ENCODE measurements at regions not wholly inside any gene's neighbourhood (a gene's known extent, or its start where the extent isn't known, plus 50 kb on each side); places are given as distances from the start of the nearest gene placed in this dataset.

DNA sequence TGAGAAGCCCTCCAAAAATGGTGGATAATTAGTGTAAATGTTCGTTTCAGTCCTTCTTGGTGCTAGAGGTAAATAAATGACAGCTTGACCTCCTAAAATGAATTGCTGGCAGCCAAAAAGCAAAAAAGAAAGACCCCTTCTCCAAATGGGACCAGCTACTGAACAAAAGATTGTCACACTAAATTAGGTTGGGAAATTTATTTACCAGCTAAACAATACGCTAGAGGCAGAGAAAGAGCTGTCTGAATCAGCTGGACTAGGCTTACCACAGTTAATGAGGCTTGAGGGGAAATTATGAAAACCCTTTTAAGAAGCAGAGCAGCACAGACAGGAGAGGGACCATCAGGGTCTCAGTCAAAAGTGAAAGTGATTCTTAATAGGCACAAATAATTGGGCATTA is 498.9 kb downstream of the SUCLA2 start:
- DNase-seq, result no peak

- no peak for DNase-seq
These were observed 501.5 kb downstream of the SUCLA2 start for GRCh38 chr13:47499358-47500150.

- no peak for DNase-seq
These were observed 516.5 kb downstream of the SUCLA2 start for GRCh38 chr13:47484548-47484947.

DNA sequence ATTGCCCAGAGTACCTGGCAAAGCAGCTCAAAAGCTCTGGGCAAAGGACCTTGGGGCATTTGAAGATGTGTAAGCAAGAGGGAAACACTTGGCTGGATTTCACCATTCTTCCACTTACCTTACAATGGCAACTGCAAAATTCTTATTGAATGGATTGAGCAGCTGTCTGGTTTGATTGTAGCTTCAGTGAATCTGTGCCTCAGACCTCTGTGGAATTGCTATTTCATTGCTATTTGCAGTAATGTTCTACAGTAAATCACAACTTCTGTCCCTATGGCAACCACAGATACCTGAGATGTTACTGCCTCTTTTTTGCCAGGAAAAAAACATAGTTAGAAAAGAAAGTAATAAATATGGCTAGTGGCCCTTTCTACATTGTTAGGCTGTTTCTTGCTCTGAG is 519.5 kb downstream of the SUCLA2 start:
- DNase-seq, result no peak

DNA sequence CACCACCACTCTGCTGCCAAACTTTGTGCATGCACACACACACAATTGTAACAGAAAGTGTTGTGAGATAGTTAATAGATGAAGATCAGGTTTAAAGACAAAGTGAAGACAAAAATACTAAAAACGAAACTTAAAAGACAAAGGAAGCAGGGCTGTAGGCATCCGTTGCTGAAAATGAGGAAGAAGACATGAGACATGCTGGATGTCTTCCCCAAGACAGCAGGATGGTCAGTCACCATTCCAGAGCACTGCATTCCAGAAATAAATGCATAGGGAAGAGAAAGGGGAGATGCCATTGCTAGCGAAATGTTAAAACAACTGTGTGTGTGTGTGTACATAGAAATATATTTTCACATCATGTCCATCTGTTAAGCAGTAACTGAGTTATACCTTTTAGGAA is 520.1 kb downstream of the SUCLA2 start:
- no peak for DNase-seq

DNA sequence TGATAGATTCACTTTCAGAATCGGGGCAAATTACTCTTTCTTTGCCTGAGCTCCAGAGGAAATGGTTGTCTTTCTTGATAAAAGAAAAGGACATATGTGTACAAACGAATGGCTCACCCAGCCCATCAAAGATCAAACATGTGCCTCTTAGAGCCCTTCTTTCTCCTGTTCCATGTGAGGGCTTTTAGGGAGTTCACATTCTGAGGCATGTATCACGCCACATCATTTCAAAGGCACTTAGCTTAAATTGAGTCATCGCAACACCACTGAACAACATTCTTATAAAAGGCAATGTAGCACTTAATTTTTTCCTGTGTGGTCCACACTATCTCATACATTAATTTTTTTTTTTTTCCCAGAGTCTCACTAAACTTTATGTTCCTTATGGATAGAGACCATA is 521.0 kb downstream of the SUCLA2 start:
- no peak for DNase-seq

DNA sequence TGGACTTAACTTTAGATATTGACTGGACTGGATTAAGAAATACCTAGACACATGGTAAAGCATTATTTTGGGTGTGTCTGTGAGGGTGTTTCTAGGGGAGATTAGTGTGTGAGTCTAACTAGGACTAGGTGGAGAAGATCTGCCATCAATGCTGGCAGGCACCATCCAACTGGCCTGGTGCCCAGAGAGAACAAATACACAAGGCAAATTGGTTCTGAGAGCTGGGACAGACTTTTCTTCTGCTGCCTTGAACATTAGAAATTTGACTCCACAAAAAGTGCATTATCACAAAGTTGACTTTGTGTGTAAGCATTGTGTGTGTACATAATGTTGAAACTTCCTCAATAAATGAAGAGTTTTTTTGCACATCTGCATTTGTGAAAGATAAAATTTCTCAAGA is 522.1 kb downstream of the SUCLA2 start:
- no peak for DNase-seq

DNA sequence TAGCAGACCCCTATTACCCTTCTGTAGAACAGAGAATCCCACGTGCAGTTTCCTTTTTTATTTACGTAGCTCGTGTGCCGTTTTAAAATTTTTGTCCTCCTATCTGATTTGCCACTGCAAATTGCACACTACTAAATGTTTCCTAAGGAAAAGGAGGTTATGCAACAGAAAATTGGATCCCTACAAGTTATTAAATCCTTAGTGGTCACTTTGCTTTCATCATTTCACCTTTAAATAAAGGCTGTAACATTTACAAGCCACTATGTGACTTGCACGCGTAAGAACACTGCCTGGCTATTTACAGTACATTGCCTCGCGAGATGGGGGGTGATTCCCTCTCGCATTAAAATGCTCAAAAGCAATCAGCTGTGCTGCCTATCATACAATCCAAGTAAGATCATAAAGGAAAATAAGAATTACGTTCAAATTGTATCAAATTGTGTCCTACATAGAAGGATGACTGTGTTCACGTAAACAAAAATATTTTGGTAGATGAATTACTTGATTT is 525.6 kb downstream of the SUCLA2 start:
- no peak for DNase-seq

DNA sequence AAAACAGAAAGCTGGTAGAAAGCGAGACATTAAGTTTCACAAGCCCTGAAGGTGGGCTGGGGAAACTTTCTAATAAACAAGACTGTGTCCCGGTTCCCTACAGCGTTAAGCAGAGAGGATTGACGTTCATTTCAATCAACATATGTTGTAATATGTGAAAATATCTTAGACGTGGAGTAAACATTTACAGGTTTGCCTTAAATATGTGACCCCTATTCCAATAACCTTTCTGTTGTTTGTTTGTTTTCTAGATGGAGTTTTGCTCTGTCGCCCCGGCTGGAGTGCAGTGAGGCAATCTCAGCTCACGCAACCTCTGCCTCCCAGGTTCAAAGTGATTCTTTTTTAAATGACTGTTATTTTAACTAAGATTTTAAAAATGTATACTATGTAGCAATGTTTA is 526.2 kb downstream of the SUCLA2 start:
- no peak for DNase-seq

DNA sequence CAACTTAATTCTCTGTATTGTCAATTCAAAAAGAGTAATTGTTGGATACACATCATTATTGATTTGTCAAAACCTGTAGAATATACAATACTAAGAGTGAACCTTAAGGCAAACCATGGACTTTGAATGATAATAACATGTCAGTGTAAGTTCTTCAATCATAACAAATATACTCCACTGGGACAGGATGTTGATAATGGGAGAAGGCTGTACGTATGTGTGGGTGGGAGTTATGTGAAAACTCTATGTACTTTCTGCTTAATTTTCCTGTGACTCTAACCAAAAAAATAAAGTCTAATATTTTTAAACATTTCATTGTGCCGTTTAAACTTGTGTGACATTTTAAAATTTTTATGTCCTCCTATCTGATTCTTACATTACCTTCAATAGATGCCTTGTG is 526.7 kb downstream of the SUCLA2 start:
- DNase-seq, result no peak

DNA sequence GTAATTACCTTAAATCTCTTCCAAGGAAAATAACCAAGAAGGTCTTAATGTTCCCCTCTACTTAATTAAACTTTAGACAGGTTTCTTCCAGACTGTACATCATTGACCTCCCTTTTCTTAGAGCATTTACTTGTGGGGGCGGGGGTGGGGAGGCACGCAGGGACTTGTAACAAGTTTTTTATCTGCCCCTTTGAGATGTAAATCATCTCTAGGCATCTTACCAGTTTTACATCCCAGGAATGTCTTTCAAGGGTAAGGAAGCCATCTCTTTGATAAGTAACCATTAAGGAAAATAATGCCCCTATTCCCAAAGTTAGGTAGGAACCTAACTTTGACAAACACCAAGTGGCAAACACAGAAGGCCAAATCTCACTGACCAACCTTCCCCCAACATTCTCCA is 528.6 kb downstream of the SUCLA2 start:
- no peak for DNase-seq

DNA sequence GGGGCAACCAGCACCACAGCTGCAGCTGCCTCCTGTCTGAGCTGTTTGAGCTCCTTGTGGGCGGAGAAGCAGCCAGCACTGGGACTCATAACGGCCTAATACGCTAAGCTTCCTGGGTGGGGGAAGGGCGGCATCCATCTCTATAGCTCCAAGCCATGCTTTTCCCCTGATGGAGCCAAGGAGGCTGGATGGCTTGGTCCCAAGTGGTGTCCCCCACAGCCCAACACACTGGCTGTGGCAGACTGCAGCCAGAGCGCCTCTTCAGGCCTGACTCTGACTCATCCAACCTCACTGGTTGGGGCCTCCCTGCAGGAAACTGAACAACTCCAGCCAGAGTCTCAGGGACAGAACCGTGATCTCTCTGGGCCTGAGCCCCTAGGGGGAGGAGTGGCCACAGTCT is 537.3 kb downstream of the SUCLA2 start:
- DNase-seq, result no peak

DNA sequence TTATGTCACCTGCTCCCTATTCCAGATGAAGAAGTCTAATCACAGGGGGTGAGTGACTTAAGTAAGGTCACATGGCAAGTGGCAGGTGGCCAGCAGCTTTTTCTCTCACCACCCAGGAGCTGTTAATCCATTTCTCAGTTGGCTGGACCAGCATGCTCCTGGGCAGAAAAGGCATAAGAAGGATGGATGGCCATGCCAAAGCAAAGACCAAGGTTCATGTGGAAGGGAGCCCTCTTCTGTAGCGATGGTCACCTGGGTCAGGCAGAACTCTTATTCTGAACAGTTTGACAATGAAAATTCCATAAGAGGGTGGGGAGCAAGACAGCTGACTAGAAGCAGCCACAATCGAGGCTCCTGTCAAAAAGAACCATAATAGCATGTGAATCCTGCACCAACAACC is 538.1 kb downstream of the SUCLA2 start:
- no peak for DNase-seq

DNA sequence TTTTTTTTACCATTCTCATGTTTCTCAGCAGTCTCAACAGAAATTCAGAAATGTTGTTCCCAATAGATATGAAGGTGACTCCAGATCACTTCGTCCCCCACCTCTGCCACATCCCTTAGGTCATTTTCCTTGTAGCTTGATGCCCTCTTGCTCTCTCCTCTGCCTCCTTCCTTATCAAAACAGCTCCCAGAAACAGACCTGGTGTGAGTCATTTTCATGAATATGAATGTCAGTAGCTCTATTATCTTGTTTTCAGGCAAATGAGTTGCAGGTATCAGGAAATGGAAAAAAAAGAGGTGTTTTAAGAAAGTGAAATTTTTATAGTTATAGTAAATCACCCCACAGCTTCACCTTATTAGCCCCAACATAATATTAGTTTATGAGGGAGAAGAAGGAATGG is 539.3 kb downstream of the SUCLA2 start:
- DNase-seq, result no peak

- no peak for DNase-seq
These were observed 541.6 kb downstream of the SUCLA2 start for GRCh38 chr13:47459512-47459911.

GRCh38 chr13:47457626-47458025 is 543.4 kb downstream of the SUCLA2 start:
- no peak for DNase-seq

- no peak for DNase-seq
These were observed 545.4 kb downstream of the SUCLA2 start for GRCh38 chr13:47455626-47456025.

- DNase-seq, result no peak
These were observed 546.1 kb downstream of the SUCLA2 start for GRCh38 chr13:47454986-47455385.

DNA sequence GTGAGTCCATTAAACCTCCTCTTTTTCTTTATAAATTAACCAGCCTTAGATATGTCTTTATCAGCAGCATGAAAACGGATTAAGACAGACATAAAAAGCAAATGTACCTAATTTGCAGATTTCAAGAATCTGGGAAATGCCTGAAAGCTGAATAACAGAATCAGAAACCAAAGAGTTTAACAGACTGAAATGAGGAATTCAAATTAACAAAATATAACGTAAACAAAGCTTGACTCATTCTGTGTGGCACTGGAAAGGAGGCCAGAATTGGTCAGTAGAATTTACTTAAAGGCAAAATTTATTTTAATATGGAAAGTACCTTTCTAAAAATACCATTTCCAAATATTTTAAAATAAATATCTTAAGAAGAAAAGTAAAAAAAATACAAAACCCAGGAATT is 540.6 kb upstream of the HTR2A start:
- DNase-seq, result no peak

DNA sequence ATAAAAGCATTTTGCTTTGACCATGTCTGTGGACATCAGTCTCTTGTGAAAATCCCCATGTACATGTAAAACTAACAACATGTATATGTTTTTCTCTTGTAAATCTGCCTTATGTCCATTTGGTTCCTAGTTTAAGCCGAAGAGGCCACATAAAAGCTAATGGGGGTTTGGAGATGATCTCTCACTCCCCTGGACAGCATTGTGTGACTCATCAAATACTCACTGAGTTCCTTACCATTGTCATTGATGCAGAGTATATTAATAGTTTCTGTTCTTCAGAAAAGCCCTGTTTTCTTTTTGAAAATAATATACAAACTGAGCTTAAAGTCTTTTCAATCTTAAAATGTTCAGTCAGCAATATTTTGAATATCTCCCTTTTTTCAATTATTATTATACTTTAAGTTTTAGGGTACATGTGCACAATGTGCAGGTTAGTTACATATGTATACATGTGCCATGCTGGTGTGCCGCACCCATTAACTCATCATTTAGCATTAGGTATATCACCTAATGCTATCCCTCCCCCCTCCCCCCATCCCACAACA is 536.7 kb upstream of the HTR2A start:
- DNase-seq, result no peak

GRCh38 chr13:47426126-47426849 is 529.4 kb upstream of the HTR2A start:
- DNase-seq, result no peak

- DNase-seq, result no peak
These were observed 524.7 kb upstream of the HTR2A start for GRCh38 chr13:47421525-47421924.

DNA sequence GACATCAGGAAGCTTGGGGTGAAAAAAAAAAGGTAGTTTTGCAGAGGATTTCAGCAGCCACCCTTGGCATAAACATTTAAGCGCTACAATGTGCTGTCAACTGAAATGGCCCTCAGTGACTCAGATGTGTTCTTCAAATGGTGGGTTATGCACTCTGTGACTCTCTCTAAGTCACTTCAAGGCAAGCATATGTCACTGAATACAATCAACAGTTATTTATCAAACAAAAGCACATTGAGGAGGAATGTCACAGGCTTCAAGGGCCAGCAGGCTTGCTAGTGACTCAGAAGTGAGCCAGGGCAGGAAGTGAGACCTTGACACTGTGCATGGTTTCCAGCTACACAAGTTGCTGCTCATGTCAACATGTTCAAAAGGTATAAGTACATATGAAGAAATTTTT is 523.7 kb upstream of the HTR2A start:
- DNase-seq, result no peak

DNA sequence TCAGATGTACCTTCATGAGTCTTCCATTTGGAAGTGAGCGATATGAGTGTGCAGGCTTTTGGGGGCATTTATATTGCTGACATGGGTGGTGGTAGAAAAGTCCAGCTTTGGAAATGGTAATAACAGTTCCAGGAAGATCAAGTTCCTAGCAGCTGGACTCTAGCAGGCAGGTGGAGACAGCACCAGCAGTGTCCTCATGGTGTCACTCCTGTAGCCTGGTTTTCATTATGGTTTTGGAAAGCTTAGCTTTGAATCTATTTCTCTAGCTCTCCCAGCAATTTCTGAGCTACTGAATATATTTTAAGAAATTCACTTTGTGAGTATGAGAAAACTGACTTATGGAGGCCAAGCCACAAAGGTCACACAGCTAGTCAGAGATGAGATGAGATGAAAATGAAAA is 523.2 kb upstream of the HTR2A start:
- DNase-seq, result no peak
